WTC11 (cell line): ENCODE measurements at regions not wholly inside any gene's neighbourhood (a gene's known extent, or its start where the extent isn't known, plus 50 kb on each side); places are given as distances from the start of the nearest gene placed in this dataset.

Experiments
- ATAC-seq: fragments of 200-7000 bp; cut with Tn5 transposase; 2 replicates; pipeline ENCODE4 v1.10.0; 2021; ENCODE audit warnings: mild to moderate bottlenecking, moderate library complexity
- CTCF ChIA-PET: fragments of 300-600 bp; sonication (Branson Sonifier 250); formaldehyde crosslinking; loops from one replicate; lab custom pipeline; 2021; ENCODE audit warnings: antibody characterized with exemption; lab: Charles Lee
- POLR2A ChIA-PET: fragments of 350-600 bp; sonication (Branson Sonifier 250); formaldehyde crosslinking; loops from one replicate; lab custom pipeline; 2021; ENCODE audit warnings: antibody characterized with exemption; lab: Charles Lee
- DNase-seq: peaks from one replicate; pipeline ENCODE4 v3.0.0; 2021; ENCODE audit warnings: low spot score
- H3K27ac Mint-ChIP-seq: 2 replicates; pipeline ENCODE4 v1.8.0; 2021; ENCODE audit warnings: mixed read lengths
- H3K27me3 Mint-ChIP-seq: 2 replicates; pipeline ENCODE4 v1.8.0; 2021; ENCODE audit warnings: low read depth, mild to moderate bottlenecking, moderate library complexity, mixed read lengths
- H3K36me3 Mint-ChIP-seq: 2 replicates; pipeline ENCODE4 v1.8.0; 2021; ENCODE audit warnings: mixed read lengths
- H3K4me1 Mint-ChIP-seq: 2 replicates; pipeline ENCODE4 v1.8.0; 2022; ENCODE audit warnings: mixed read lengths
- H3K4me3 Mint-ChIP-seq: 2 replicates; pipeline ENCODE4 v1.8.0; 2021; ENCODE audit warnings: mild to moderate bottlenecking, moderate library complexity, mixed read lengths
- H3K9me3 Mint-ChIP-seq: 2 replicates; pipeline ENCODE4 v1.8.0; 2021; ENCODE audit warnings: mixed read lengths
- ATF1 ChIP-seq: sonication (generic); formaldehyde crosslinking; IDR thresholded peaks from 2 replicates; pipeline ENCODE4 v1.8.1; 2023; ENCODE audit warnings: mild to moderate bottlenecking, moderate library complexity, missing genetic modification reagents
- ATF3 ChIP-seq: sonication (generic); formaldehyde crosslinking; conservative IDR thresholded peaks from 2 replicates; pipeline ENCODE4 v1.8.1; 2022; ENCODE audit warnings: mild to moderate bottlenecking, missing genetic modification reagents
- ESRRA ChIP-seq: sonication (generic); formaldehyde crosslinking; IDR thresholded peaks from 2 replicates; pipeline ENCODE4 v1.8.1; 2022; ENCODE audit warnings: mild to moderate bottlenecking, missing genetic modification reagents, borderline replicate concordance
- JAZF1 ChIP-seq: fragments of 250-450 bp; sonication (Bioruptor Pico); IDR thresholded peaks from 2 replicates; pipeline ENCODE4 v1.9.0; 2021; ENCODE audit warnings: moderate library complexity, mild to moderate bottlenecking, inconsistent platforms
- MLX ChIP-seq: sonication (generic); formaldehyde crosslinking; IDR thresholded peaks from 2 replicates; pipeline ENCODE4 v1.8.1; 2023; ENCODE audit warnings: mild to moderate bottlenecking, missing genetic modification reagents, moderate library complexity
- MXD4 ChIP-seq: fragments of 250-450 bp; sonication (Bioruptor Pico); IDR thresholded peaks from 2 replicates; pipeline ENCODE4 v1.8.0; 2021; ENCODE audit warnings: mild to moderate bottlenecking, moderate library complexity, borderline replicate concordance
- NFYB ChIP-seq: sonication (generic); formaldehyde crosslinking; conservative IDR thresholded peaks from 2 replicates; pipeline ENCODE4 v1.8.0; 2022; ENCODE audit warnings: low read depth, missing genetic modification reagents
- PRDM15 ChIP-seq: sonication (generic); formaldehyde crosslinking; IDR thresholded peaks from 2 replicates; pipeline ENCODE4 v1.8.0; 2022; ENCODE audit warnings: missing genetic modification reagents
- RORB ChIP-seq: fragments of 250-450 bp; sonication (Bioruptor Pico); IDR thresholded peaks from 2 replicates; pipeline ENCODE4 v1.9.0; 2021; ENCODE audit warnings: mild to moderate bottlenecking
- SMAD4 ChIP-seq: sonication (generic); formaldehyde crosslinking; IDR thresholded peaks from 2 replicates; pipeline ENCODE4 v1.8.0; 2022; ENCODE audit warnings: mild to moderate bottlenecking, missing genetic modification reagents
- ZNF121 ChIP-seq: sonication (generic); formaldehyde crosslinking; IDR thresholded peaks from 2 replicates; pipeline ENCODE4 v1.8.0; 2023; ENCODE audit warnings: missing genetic modification reagents
- ZNF138 ChIP-seq: sonication (generic); formaldehyde crosslinking; conservative IDR thresholded peaks from 2 replicates; pipeline ENCODE4 v1.8.1; 2022; ENCODE audit warnings: mild to moderate bottlenecking, moderate library complexity, missing genetic modification reagents
- ZNF396 ChIP-seq: fragments of 250-450 bp; sonication (Bioruptor Pico); IDR thresholded peaks from 2 replicates; pipeline ENCODE4 v1.8.0; 2021; ENCODE audit warnings: mild to moderate bottlenecking, moderate library complexity, borderline replicate concordance
- ZNF416 ChIP-seq: fragments of 250-450 bp; sonication (Bioruptor Pico); IDR thresholded peaks from 2 replicates; pipeline ENCODE4 v1.9.0; 2021; ENCODE audit warnings: mild to moderate bottlenecking, inconsistent platforms
- TF ChIP-seq, protein P1 (sequence below): sonication (generic); formaldehyde crosslinking; IDR thresholded peaks from 2 replicates; pipeline ENCODE4 v1.8.1; 2022; ENCODE audit warnings: mild to moderate bottlenecking, moderate library complexity, missing genetic modification reagents
- TF ChIP-seq, protein P2 (sequence below): sonication (generic); formaldehyde crosslinking; IDR thresholded peaks from 2 replicates; pipeline ENCODE4 v1.8.0; 2023; ENCODE audit warnings: missing genetic modification reagents
- TF ChIP-seq, protein P3 (sequence below): sonication (generic); formaldehyde crosslinking; IDR thresholded peaks from 2 replicates; pipeline ENCODE4 v1.8.0; 2022; ENCODE audit warnings: mild to moderate bottlenecking, missing genetic modification reagents

DNA sequence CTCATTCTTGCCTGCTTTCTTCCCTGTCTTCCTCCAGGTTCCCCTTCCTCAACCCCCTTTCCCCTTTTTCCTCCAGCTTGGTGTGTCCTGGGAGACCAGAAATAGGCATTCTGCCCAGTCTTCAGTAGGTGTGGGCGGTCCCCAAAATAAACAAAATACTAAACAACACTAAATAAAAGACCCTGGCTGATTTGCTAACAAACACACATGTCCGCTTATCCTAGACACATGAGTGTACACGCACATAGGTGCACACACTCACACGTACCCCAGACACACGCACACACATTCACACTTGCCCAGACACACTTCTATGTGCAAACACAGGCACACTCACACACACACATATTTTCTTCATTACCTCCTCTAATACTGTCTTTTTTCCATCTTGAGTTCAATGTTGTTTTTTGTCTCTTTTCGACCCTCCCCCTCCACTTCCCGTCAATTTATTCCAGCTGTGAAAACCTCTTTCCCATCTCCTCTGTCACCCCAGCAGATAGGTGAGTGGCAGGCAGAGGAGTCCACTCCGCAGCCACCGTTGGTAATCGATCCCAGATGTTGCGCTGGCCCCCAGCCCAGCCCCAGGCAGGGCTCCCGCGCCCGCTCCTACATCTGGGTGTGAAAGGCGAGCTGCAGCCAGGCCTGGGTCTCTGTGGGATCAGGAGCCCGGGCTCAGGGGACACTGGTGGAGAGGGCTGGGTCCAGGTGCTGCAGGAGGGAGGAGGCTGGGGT, 56.9 kb upstream of the FOXP4 start:
- TF ChIP-seq PRDM15 (CRISPR knock-in tag) (peak; percentile 52), MXD4 (no peak)
- H3K36me3 Mint-ChIP-seq: no peaks in the 10 kb centered on the region
- ChIA-PET POLR2A (no interaction called here), CTCF (interaction anchor here (0.7 to 2.6 kb wide), 5 partner anchors 33 to 113 kb away, joined by 3 to 10 read pairs (median 6); no protein-coding TSS in a partner anchor)
- DNase-seq: peak; percentile 41
- ATAC-seq: peak; percentile 36
- H3K4me3 Mint-ChIP-seq: no peak overlapping the region; the same call in 1 of the 2 replicates
- H3K27ac Mint-ChIP-seq: no peak overlapping the region
- no peaks in the 10 kb centered on the region for H3K9me3 Mint-ChIP-seq
- peaks cover 54% of the 10 kb centered on the region for H3K27me3 Mint-ChIP-seq
- H3K4me1 Mint-ChIP-seq: peaks cover 58% of the 10 kb centered on the region

DNA sequence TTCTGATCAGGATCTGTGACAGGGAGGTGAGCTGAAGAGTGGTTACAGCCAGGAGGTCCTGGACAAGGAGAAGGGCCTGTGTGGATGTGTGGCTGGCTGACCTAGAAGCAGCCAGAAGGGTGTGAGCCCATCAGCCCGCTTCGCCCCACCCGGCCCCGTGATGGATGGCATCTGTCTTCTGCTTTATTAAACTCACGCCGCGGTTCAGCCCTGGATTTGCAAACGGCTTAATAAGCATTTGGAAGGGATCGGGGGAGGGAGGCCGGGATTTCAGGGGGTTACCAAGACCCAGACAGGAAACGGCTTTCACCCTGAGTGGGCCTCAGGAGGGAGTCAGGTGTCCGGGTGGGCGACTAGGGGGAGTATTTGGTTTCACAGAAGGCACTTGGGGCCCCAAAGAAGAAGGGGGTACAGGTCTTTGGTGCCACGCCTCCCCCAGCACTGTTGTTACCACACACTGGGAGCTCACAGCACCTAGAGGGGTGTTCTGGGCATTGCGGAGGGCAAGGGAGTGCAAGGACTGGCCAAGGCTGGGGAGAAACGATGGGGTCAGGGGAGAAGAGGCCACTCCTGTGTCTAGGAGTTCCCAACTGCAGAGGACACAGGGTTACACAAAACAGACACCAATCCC, 53.8 kb upstream of the FOXP4 start:
- no peak overlapping the region; the same call in 1 of the 2 replicates for H3K4me3 Mint-ChIP-seq

More for the DNA sequence above, 53.8 kb upstream of the FOXP4 start:
- TF ChIP-seq ATF1 (CRISPR knock-in tag): no peak
- TF ChIP-seq ATF3 (CRISPR knock-in tag): no peak
- no peak for TF ChIP-seq JAZF1 (CRISPR knock-in tag)
- no peak for TF ChIP-seq ZNF416
- no peak for TF ChIP-seq NFYB (CRISPR knock-in tag)
- TF ChIP-seq SMAD4: no peak
- no peak for TF ChIP-seq MLX (CRISPR knock-in tag)
- TF ChIP-seq, protein P1, sequence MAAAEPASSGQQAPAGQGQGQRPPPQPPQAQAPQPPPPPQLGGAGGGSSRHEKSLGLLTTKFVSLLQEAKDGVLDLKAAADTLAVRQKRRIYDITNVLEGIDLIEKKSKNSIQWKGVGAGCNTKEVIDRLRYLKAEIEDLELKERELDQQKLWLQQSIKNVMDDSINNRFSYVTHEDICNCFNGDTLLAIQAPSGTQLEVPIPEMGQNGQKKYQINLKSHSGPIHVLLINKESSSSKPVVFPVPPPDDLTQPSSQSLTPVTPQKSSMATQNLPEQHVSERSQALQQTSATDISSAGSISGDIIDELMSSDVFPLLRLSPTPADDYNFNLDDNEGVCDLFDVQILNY (CRISPR knock-in tag): no peak
- no peak for TF ChIP-seq ESRRA (CRISPR knock-in tag)
- TF ChIP-seq, protein P2, sequence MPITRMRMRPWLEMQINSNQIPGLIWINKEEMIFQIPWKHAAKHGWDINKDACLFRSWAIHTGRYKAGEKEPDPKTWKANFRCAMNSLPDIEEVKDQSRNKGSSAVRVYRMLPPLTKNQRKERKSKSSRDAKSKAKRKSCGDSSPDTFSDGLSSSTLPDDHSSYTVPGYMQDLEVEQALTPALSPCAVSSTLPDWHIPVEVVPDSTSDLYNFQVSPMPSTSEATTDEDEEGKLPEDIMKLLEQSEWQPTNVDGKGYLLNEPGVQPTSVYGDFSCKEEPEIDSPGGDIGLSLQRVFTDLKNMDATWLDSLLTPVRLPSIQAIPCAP (CRISPR knock-in tag): no peak
- no peak for TF ChIP-seq ZNF396 (CRISPR knock-in tag)
- TF ChIP-seq ZNF121 (CRISPR knock-in tag): no peak
- TF ChIP-seq RORB: no peak
- TF ChIP-seq, protein P3, sequence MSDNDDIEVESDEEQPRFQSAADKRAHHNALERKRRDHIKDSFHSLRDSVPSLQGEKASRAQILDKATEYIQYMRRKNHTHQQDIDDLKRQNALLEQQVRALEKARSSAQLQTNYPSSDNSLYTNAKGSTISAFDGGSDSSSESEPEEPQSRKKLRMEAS (CRISPR knock-in tag): no peak
- TF ChIP-seq ZNF138 (CRISPR knock-in tag): no peak
- TF ChIP-seq, all 79 proteins: peak for 0
- Mint-ChIP-seq H3K27ac (no peak overlapping the region), H3K27me3 (peaks cover 68% of the 10 kb centered on the region), H3K4me1 (peaks cover 62% of the 10 kb centered on the region), H3K36me3 (no peaks in the 10 kb centered on the region), H3K9me3 (no peaks in the 10 kb centered on the region)
- no peak for ATAC-seq
- ChIA-PET POLR2A (no interaction called here), CTCF (interaction anchor here (1.0 to 1.6 kb wide), 4 partner anchors 10 to 100 kb away, joined by 3 to 5 read pairs (median 4); no protein-coding TSS in a partner anchor)
- no peak for DNase-seq
